Heart right ventricle (tissue), 16 donors: ENCODE measurements at regions not wholly inside any gene's neighbourhood (a gene's known extent, or its start where the extent isn't known, plus 50 kb on each side); places are given as distances from the start of the nearest gene placed in this dataset.

ENCODE experiments used
- ATAC-seq, 8 donors: fragments of 200-7000 bp; cut with Tn5 transposase; one replicate each; pipeline ENCODE4 v1.9.1; 2020; ENCODE audit warnings: mild to moderate bottlenecking in 8 of 8, moderate library complexity in 8 of 8, moderate number of reproducible peaks in 1 of 8
- DNase-seq, 2 donors: peaks; one replicate each; pipeline ENCODE4 v3.0.0-alpha.2; 2020
- H3K27ac ChIP-seq, 10 donors: fragments of 200-600 bp; sonication (generic) in 2 of 10; one replicate each; pipeline versions ENCODE4 v1.5.0 to v1.8.0; 2020 to 2022; ENCODE audit warnings: mild to moderate bottlenecking in 3 of 10
- H3K27me3 ChIP-seq, 7 donors: fragments of 200-600 bp; one replicate each; pipeline ENCODE4 v1.8.0; 2021 to 2022; ENCODE audit warnings: mild to moderate bottlenecking in 2 of 7
- H3K36me3 ChIP-seq, 9 donors: fragments of 200-600 bp; sonication (generic) in 1 of 9; one replicate each; pipeline versions ENCODE4 v1.5.0 to v1.8.0; 2020 to 2022; ENCODE audit warnings: mild to moderate bottlenecking in 2 of 9
- H3K4me1 ChIP-seq, 9 donors: fragments of 200-600 bp; sonication (generic) in 1 of 9; one replicate each; pipeline versions ENCODE4 v1.5.0 to v1.8.0; 2020 to 2022; ENCODE audit warnings: mild to moderate bottlenecking in 4 of 9
- H3K4me3 ChIP-seq, 10 donors: fragments of 200-600 bp; sonication (generic) in 2 of 10; one replicate each; pipeline versions ENCODE4 v1.5.0 to v1.8.0; 2020 to 2022; ENCODE audit warnings: mild to moderate bottlenecking in 7 of 10, moderate library complexity in 2 of 10
- H3K9me3 ChIP-seq, 11 donors: fragments of 200-600 bp in 10 of 11; sonication (generic) in 2 of 11; one replicate each; pipeline versions ENCODE4 v1.5.0 to v1.8.0; 2013 to 2022; ENCODE audit warnings: mild to moderate bottlenecking in 2 of 11, control low read depth in 1 of 11, moderate library complexity in 1 of 11
- WGBS, 2 donors: extraction: QIAGEN DNeasy Blood & Tissue Kit; methylation state at CpG; one replicate each; pipeline ENCODE4 v1.1.7; 2013; ENCODE audit warnings: inconsistent platforms in 1 of 2; 5-methylcytosine and 5-hydroxymethylcytosine counted together
- intact Hi-C, 10 donors: fragments of 100-400 bp; cut with DNase I; formaldehyde crosslinking; loops; one replicate each; pipeline versions ENCODE4 v1.11.1 to v1.14.2; 2022
- TF ChIP-seq, protein P1 (sequence below), 9 donors: fragments of 200-600 bp; sonication (generic) in 2 of 9; IDR thresholded peaks; one replicate each; pipeline versions ENCODE4 v1.5.0 to v1.8.0; 2021 to 2022; ENCODE audit warnings: antibody characterized with exemption in 9 of 9, mild to moderate bottlenecking in 5 of 9, moderate library complexity in 1 of 9
- donor health status: Arrhythmogenic right ventricular cardiomyopathy.
- donor health status: ischemic (EF 13 %, LVEDD 7.1; RV severe dilation, severe dysfunction).
- donor health status: healthy with polysubstance abuse.
- donor health status: DM: no; HTN: yes; CAD: no.
- donor health status: DM: no; HTN: no; CAD: no.
- donor health status: ischemic (EF 25% LVEDD 6.9; RV normal size, moderate dysfunction).
- donor health status: ischemic (EF 25% LVEDD 5.7; RV mildly dilated, moderate dysfunction).
- donor health status: healthy.
- donor health status: DM: yes; HTN: yes; CAD: no.
- donor health status: Ischemic cardiomyopathy.
- donor health status: ischemic (EF 35%, LVEDD 5.7; RV mildly dilated, moderate dysfunction).
- donor health status: nonischemic (EF 11% LVEDD 7.7; RV severe dilation, severe dysfunction).
- donor health status: DM: yes; HTN: yes; CAD: no.
- donor health status: PGD.
- donor health status: ischemic (EF 29% LVEDD 5.4; RV normal size, mild dysfunction).
- donor health status: nonischemic (EF 23%, LVEDD 6.1; RV moderate dilation, normal function).

DNA sequence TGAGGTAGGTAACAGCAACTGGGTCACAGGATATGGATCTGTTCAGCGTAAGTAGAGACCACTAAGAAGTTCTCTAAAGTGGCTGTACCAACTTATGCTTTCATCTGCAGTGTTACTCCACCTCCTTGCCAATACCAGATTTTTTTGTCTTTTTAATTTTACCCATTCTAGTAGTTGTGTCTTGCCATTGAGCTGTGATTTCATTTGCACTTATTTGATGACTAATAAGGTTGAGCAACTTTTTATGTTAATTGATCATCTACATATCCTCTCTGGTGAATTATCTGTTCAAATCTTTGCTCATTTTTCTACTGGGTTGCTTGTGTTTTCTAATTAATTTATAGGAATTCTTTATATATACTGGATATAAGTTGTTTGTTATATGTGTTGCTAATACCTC is 82.9 kb downstream of the OGFRL1 start:
- H3K27ac ChIP-seq, result no peak overlapping the region
- 96 to 100% methylated on average over 1 of the region's 1 CpG for WGBS, 2 donors
- intact Hi-C loops, result no loop called here
- TF ChIP-seq, protein P1, sequence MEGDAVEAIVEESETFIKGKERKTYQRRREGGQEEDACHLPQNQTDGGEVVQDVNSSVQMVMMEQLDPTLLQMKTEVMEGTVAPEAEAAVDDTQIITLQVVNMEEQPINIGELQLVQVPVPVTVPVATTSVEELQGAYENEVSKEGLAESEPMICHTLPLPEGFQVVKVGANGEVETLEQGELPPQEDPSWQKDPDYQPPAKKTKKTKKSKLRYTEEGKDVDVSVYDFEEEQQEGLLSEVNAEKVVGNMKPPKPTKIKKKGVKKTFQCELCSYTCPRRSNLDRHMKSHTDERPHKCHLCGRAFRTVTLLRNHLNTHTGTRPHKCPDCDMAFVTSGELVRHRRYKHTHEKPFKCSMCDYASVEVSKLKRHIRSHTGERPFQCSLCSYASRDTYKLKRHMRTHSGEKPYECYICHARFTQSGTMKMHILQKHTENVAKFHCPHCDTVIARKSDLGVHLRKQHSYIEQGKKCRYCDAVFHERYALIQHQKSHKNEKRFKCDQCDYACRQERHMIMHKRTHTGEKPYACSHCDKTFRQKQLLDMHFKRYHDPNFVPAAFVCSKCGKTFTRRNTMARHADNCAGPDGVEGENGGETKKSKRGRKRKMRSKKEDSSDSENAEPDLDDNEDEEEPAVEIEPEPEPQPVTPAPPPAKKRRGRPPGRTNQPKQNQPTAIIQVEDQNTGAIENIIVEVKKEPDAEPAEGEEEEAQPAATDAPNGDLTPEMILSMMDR (IDR thresholded peaks at IDR 0.05), result no peak
- no peaks in the 10 kb centered on the region for H3K27me3 ChIP-seq
- peaks cover 0 to 28% (median 9%) of the 10 kb centered on the region in 9 donors for H3K36me3 ChIP-seq
- H3K4me1 ChIP-seq, result peaks cover 0 to 37% (median 30%) of the 10 kb centered on the region in 9 donors
- no peak for ATAC-seq
- DNase-seq, result no peak
- H3K9me3 ChIP-seq, result peaks cover 0 to 10% (median 0%) of the 10 kb centered on the region in 11 donors
- no peak overlapping the region for H3K4me3 ChIP-seq

DNA sequence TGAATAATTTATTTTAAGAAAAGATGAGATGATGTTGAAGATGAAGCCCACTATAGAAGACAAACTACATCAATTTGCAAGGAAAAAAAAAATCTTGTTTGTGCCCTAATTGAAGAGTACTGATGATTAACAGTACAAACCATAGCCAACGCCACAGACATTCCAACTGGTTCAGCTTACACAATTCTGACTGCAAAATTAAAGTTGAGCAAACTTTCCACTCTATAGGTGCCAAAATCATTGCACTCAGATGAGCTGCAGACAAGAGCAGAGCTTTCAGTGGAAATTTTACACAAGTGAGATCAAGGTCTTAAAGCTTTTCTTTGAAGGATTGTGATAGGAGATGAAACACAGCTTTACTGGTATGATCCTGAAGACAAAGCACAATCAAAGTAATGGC is 85.3 kb downstream of the OGFRL1 start:
- DNase-seq (no peak), ATAC-seq (no peak)
- Histone ChIP-seq H3K27ac (no peak overlapping the region), H3K36me3 (peaks cover 0 to 33% (median 9%) of the 10 kb centered on the region in 9 donors), H3K4me3 (no peak overlapping the region), H3K9me3 (peaks cover 0 to 10% (median 0%) of the 10 kb centered on the region in 11 donors), H3K27me3 (no peaks in the 10 kb centered on the region), H3K4me1 (peaks cover 0 to 31% (median 9%) of the 10 kb centered on the region in 9 donors)
- TF ChIP-seq, protein P1 (IDR thresholded peaks at IDR 0.05), result no peak
- WGBS, 2 donors, result 97 to 98% methylated on average over 1 of the region's 1 CpG
- intact Hi-C loops, result no loop called here

DNA sequence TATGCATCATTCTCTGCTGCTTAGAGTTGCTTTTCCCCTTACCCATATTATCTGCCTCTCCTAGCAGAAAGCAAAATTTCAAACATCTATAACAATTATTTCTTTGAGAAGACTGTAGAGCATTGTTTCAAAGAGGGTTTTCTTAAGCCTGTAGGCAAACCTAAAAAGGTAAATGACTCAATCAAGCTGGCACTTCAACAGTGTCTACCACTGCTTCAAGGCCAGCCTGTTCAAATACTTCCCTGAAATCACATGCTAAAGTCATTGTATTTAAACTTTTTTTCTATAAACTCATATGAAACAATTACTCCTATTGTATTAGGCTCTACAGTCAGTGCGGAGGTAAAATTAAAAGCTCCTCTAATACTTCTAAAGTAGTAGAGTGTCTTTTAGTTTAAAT is 87.1 kb downstream of the OGFRL1 start:
- peak in 5 of 8 donors; percentile 25 to 69 (median 51) for ATAC-seq
- intact Hi-C loops, result loop anchor here in 1 of 10 donors (5.0 kb wide), 1 partner anchor 127 kb away; no protein-coding TSS in a partner anchor
- Histone ChIP-seq H3K27me3 (no peaks in the 10 kb centered on the region), H3K36me3 (peaks cover 0 to 29% (median 9%) of the 10 kb centered on the region in 9 donors), H3K27ac (peak overlapping the region in 1 of 10 donors; percentile 36), H3K9me3 (peaks cover 0 to 10% (median 0%) of the 10 kb centered on the region in 11 donors), H3K4me3 (no peak overlapping the region), H3K4me1 (peaks cover 0 to 34% (median 9%) of the 10 kb centered on the region in 9 donors)
- 83 to 84% methylated on average over 1 of the region's 1 CpG for WGBS, 2 donors
- TF ChIP-seq, protein P1 (IDR thresholded peaks at IDR 0.05), result no peak
- no peak for DNase-seq

DNA sequence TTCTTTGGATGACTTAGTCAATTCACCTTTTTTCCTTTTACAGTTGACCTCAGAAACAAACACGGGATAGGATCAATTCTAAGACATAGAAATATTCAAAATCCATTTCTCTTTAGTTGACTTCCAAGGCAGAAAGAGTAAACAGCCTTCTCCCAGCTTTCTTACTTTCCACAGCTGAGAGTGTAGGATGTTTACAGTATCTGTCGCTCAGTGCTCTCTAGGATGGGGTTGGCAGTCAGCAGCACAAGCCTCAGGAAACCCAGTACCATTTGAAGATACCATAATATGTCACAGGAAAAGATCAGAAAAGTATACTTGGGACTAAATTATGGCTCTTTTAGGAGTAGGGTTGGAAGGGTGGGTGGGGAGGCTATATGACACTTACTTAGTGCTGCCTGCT is 88.2 kb downstream of the OGFRL1 start:
- intact Hi-C loops, result loop anchor here in 1 of 10 donors (5.0 kb wide), 1 partner anchor 125 kb away; no protein-coding TSS in a partner anchor
- H3K27me3 ChIP-seq, result no peaks in the 10 kb centered on the region
- H3K9me3 ChIP-seq, result peaks cover 0 to 10% (median 0%) of the 10 kb centered on the region in 11 donors
- WGBS, 2 donors, result 95% methylated on average over 2 of the region's 2 CpGs
- ATAC-seq (peak in 1 of 8 donors; percentile 31), DNase-seq (no peak)
- peaks cover 0 to 18% (median 5%) of the 10 kb centered on the region in 9 donors for H3K36me3 ChIP-seq
- peaks cover 0 to 42% (median 9%) of the 10 kb centered on the region in 9 donors for H3K4me1 ChIP-seq
- TF ChIP-seq, protein P1 (IDR thresholded peaks at IDR 0.05), result no peak
- no peak overlapping the region for H3K27ac ChIP-seq
- H3K4me3 ChIP-seq, result no peak overlapping the region
